Endodermal cell (in vitro differentiated cells): ENCODE measurements at regions not wholly inside any gene's neighbourhood (a gene's known extent, or its start where the extent isn't known, plus 50 kb on each side); places are given as distances from the start of the nearest gene placed in this dataset.

Source experiments
- DNase-seq: peaks from one replicate; pipeline ENCODE4 v3.0.0-alpha.2; 2017
- H3K27ac ChIP-seq: 2 replicates; pipeline ENCODE4 v1.5.1; 2013; ENCODE audit warnings: mild to moderate bottlenecking, low read depth, low read length, moderate library complexity
- H3K27me3 ChIP-seq: 2 replicates; pipeline ENCODE4 v1.6.1; 2013; ENCODE audit warnings: mild to moderate bottlenecking, low read length, moderate library complexity; ENCODE audit not compliant: insufficient read depth, control insufficient read depth, poor library complexity, severe bottlenecking
- H3K36me3 ChIP-seq: 2 replicates; pipeline ENCODE4 v1.7.0; 2013; ENCODE audit warnings: mild to moderate bottlenecking, low read length, moderate library complexity; ENCODE audit not compliant: control insufficient read depth, insufficient read depth
- H3K4me1 ChIP-seq: one replicate; pipeline ENCODE4 v1.7.0; 2013; ENCODE audit warnings: low read length; ENCODE audit not compliant: control insufficient read depth, insufficient read depth
- H3K4me3 ChIP-seq: 2 replicates; pipeline ENCODE4 v1.5.1; 2013; ENCODE audit warnings: mild to moderate bottlenecking, low read length, moderate library complexity
- H3K9ac ChIP-seq: 2 replicates; pipeline ENCODE4 v1.6.1; 2013; ENCODE audit warnings: mild to moderate bottlenecking, low read length, moderate library complexity; ENCODE audit not compliant: poor library complexity, severe bottlenecking; ENCODE audit errors: extremely low read depth
- H3K9me3 ChIP-seq: 2 replicates; pipeline ENCODE4 v1.6.1; 2013; ENCODE audit warnings: mild to moderate bottlenecking, low read length, moderate library complexity; ENCODE audit not compliant: control insufficient read depth
- H3K27ac Mint-ChIP-seq: 2 replicates; pipeline ENCODE4 v1.8.0; 2020; ENCODE audit warnings: mixed read lengths
- H3K27me3 Mint-ChIP-seq: 2 replicates; pipeline ENCODE4 v1.8.0; 2021; ENCODE audit warnings: mild to moderate bottlenecking, mixed read lengths; ENCODE audit not compliant: insufficient read depth
- H3K36me3 Mint-ChIP-seq: 2 replicates; pipeline ENCODE4 v1.8.0; 2020; ENCODE audit warnings: low read depth, mixed read lengths
- H3K4me1 Mint-ChIP-seq: 2 replicates; pipeline ENCODE4 v1.8.0; 2020; ENCODE audit warnings: mixed read lengths
- H3K4me3 Mint-ChIP-seq: 2 replicates; pipeline ENCODE4 v1.8.0; 2020; ENCODE audit warnings: mild to moderate bottlenecking, moderate library complexity, mixed read lengths
- H3K9me3 Mint-ChIP-seq: 2 replicates; pipeline ENCODE4 v1.8.0; 2020; ENCODE audit warnings: mild to moderate bottlenecking, mixed read lengths
- WGBS, 2 experiments: methylation state at CpG; one replicate each; pipeline versions ENCODE4 v1.1.5 to v1.1.7; 2013; ENCODE audit warnings: missing lambda C conversion rate in 2 of 2, mixed read lengths in 1 of 2; ENCODE audit not compliant: insufficient coverage in 1 of 2, insufficient read length in 1 of 2; 5-methylcytosine and 5-hydroxymethylcytosine counted together
- TF ChIP-seq, protein P1 (sequence below): fragments of 200-600 bp; sonication (generic); conservative IDR thresholded peaks from 2 replicates; pipeline ENCODE4 v1.5.0; 2021; ENCODE audit warnings: antibody characterized with exemption, mild to moderate bottlenecking

DNA sequence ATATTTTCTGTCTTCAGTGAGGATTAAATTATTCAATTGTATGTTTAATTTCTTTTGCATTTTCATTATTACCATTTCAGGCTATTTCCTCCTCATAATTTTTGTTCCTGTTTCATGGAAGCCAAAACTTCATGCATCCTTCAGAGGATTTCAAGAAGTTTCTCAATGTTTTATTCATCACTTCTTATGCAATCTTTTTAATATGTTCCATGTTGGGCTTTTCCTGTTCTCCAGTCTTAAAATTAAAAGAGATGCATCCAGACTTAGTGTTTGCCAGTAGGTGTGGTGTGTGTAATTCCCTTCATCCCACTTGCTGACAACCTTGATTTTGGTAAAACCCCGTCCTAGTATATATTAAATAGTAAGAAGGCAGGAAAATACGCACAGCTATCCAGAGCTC, 190.0 kb downstream of the EN1 start:
- 92 to 93% methylated on average over 2 of the region's 2 CpGs for WGBS, 2 experiments
- Histone ChIP-seq H3K27me3 (no peaks in the 10 kb centered on the region), H3K4me3 (no peak overlapping the region), H3K9ac (no peak overlapping the region), H3K4me1 (no peaks in the 10 kb centered on the region), H3K9me3 (no peaks in the 10 kb centered on the region), H3K27ac (no peak overlapping the region), H3K36me3 (no peaks in the 10 kb centered on the region)
- no peak overlapping the region for H3K4me3 Mint-ChIP-seq
- TF ChIP-seq, protein P1, sequence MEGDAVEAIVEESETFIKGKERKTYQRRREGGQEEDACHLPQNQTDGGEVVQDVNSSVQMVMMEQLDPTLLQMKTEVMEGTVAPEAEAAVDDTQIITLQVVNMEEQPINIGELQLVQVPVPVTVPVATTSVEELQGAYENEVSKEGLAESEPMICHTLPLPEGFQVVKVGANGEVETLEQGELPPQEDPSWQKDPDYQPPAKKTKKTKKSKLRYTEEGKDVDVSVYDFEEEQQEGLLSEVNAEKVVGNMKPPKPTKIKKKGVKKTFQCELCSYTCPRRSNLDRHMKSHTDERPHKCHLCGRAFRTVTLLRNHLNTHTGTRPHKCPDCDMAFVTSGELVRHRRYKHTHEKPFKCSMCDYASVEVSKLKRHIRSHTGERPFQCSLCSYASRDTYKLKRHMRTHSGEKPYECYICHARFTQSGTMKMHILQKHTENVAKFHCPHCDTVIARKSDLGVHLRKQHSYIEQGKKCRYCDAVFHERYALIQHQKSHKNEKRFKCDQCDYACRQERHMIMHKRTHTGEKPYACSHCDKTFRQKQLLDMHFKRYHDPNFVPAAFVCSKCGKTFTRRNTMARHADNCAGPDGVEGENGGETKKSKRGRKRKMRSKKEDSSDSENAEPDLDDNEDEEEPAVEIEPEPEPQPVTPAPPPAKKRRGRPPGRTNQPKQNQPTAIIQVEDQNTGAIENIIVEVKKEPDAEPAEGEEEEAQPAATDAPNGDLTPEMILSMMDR: no peak
- H3K27me3 Mint-ChIP-seq: peaks cover 6% of the 10 kb centered on the region
- H3K9me3 Mint-ChIP-seq: peaks cover 5% of the 10 kb centered on the region
- no peaks in the 10 kb centered on the region for H3K4me1 Mint-ChIP-seq
- H3K36me3 Mint-ChIP-seq: no peaks in the 10 kb centered on the region
- no peak for DNase-seq
- H3K27ac Mint-ChIP-seq: no peak overlapping the region

DNA sequence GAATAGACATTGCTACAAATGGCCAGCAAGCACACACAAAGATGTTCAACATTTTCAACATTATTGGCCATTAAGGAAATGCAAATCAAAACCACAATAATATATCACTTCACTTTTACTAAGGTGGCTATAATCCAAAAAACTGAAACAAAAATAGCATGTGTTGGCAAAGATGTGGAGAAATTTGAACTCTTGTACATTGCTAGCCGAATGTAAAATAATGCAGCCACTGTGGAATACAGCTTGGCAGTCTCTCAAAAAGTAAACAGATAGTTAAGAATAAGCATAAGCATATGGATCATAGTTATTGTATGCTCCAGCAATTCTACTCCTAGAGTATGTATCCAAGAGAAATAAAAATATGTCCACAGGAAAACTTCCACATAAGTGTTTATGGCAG, 192.5 kb downstream of the EN1 start:
- no peak overlapping the region for H3K4me3 Mint-ChIP-seq

DNA sequence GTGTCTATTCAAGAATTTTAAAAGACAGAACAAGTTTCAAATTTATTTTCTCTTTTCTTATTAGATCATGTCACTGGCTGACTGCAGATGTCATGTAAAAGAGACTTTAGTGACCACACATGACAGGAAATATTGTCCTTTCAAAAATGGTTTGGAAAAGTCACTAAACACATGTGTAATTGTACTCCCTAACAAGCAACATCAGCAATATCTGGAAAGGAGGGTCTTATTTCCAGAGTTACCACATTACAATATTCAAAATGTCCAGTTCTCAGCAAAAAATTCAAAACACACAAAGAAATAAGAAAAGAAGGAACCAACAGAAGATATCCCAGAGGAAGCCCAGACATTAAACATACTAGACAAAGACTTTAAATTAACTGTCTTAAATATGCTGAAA, 197.1 kb downstream of the EN1 start:
- Mint-ChIP-seq H3K9me3 (peaks cover 18% of the 10 kb centered on the region), H3K4me3 (no peak overlapping the region), H3K36me3 (no peaks in the 10 kb centered on the region), H3K27me3 (peaks cover 3% of the 10 kb centered on the region), H3K4me1 (peaks cover 5% of the 10 kb centered on the region), H3K27ac (no peak overlapping the region)
- Histone ChIP-seq H3K4me1 (no peaks in the 10 kb centered on the region), H3K4me3 (no peak overlapping the region), H3K27ac (no peak overlapping the region), H3K36me3 (no peaks in the 10 kb centered on the region), H3K27me3 (no peaks in the 10 kb centered on the region), H3K9ac (no peak overlapping the region), H3K9me3 (peaks cover 14% of the 10 kb centered on the region)
- no peak for DNase-seq
- TF ChIP-seq, protein P1: no peak

More for the DNA sequence above, 192.5 kb downstream of the EN1 start:
- no peaks in the 10 kb centered on the region for H3K36me3 ChIP-seq
- H3K4me1 ChIP-seq: no peaks in the 10 kb centered on the region
- DNase-seq: no peak
- TF ChIP-seq, protein P1: no peak
- Mint-ChIP-seq H3K27me3 (peaks cover 5% of the 10 kb centered on the region), H3K4me1 (no peaks in the 10 kb centered on the region), H3K27ac (no peak overlapping the region), H3K36me3 (no peaks in the 10 kb centered on the region), H3K9me3 (peaks cover 18% of the 10 kb centered on the region)
- peaks cover 13% of the 10 kb centered on the region for H3K9me3 ChIP-seq
- WGBS, 2 experiments: 83 to 84% methylated on average over 1 of the region's 1 CpG
- no peak overlapping the region for H3K27ac ChIP-seq
- no peak overlapping the region for H3K4me3 ChIP-seq
- H3K9ac ChIP-seq: no peak overlapping the region
- H3K27me3 ChIP-seq: no peaks in the 10 kb centered on the region
